SIG-M5 treated with dmso at 0.1 percent for 504 hours (cell line): ENCODE measurements at regions not wholly inside any gene's neighbourhood (a gene's known extent, or its start where the extent isn't known, plus 50 kb on each side); places are given as distances from the start of the nearest gene placed in this dataset.
"Not testable (repeated sequence)": the region's sequence is repeated elsewhere in the genome, so short reads cannot be mapped to it uniquely, and the experiment has no call there.

ENCODE experiments used
- DNase-seq: peaks from one replicate; lab custom pipeline; 2025; ENCODE audit not compliant: unreplicated experiment; lab: John Stamatoyannopoulos, UW

- no peak for DNase-seq
These were observed 265.9 kb upstream of the PLEKHG7 start for GRCh38 chr12:92436856-92437255.

- peak; percentile 37 for DNase-seq
These were observed 268.2 kb upstream of the PLEKHG7 start for GRCh38 chr12:92434607-92435025.

- DNase-seq: no peak
These were observed 269.9 kb upstream of the PLEKHG7 start for GRCh38 chr12:92432724-92433441.

DNA sequence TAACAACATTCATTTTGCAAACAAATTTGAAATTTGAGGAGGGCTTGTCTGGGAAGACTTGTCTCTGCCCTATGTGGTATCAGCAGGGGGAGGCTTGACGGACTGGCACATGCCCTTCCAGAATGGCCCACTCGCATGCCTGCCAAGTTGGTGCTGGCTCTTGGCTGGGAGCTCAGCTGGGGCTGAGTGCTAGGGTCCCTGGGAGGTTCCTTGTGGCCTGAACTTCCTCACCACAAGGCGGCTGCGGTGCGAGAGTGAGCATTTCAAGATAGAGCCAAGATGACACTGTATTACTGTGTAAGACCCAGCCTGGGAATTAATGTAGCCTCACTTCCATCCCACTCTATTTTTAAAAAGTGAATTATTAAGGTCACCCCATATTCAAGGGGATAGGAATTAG, 271.6 kb upstream of the PLEKHG7 start:
- DNase-seq: peak; percentile 33

- DNase-seq: no peak
These were observed 276.5 kb upstream of the PLEKHG7 start for GRCh38 chr12:92426332-92426731.

GRCh38 chr12:92425165-92425564, 277.6 kb upstream of the PLEKHG7 start:
- DNase-seq: no peak

DNA sequence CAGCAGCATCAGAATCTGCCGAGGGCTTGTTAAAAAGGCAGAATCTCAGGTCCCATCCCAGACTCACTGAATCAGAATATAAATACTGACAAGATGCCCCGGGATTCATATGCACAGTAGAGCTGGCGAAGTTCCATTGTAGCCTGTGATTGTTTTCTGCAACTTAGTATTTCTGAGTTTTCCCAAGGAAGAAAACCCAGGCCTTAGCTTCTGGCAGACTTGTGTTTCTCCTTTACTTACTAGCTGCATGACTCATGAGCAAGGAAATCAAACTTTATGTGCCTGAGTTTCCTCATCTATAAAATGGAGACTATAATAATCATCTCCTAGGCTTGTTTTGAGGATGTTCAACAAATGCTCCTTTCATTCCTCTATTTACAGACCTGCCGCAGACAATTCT, 278.5 kb upstream of the PLEKHG7 start:
- DNase-seq: no peak

DNA sequence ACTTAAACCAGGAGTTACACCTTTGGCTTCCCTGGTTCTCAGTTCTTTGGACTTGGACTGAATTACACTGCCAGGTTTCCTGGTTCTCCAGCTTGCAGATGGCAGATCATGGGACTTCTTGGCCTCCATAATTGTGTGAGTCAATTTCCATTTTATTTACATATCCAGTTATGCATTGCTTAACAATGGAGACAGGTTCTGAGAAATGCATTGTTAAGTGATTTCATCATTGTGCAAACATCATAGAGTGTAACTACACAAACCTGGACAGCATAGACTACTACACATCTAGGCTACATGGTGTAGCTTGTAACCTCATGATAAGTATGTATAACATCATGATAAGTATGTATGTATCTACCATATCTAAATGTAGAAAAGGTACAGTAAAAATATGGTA, 276.1 kb upstream of the BTG1 start:
- peak; percentile 26 for DNase-seq

DNA sequence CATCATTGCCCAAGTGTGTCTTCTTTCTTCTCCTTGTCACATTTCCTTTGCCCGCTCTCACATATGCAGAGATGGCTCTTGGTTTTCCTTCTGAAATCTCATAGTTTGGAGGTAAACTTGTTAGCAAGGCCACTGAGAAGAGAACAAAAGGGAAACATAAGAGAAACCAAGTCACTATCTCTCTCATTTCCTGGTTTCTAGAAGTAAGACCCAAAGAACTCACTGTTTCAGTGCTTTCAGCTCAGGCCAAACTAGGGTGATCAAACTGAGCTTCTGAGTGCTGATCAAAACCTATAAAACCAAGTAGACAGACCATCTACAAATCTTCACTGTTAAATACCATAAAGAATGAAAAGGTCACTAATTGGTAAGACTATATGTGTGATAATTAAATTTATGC, 275.4 kb upstream of the BTG1 start:
- no peak for DNase-seq

DNA sequence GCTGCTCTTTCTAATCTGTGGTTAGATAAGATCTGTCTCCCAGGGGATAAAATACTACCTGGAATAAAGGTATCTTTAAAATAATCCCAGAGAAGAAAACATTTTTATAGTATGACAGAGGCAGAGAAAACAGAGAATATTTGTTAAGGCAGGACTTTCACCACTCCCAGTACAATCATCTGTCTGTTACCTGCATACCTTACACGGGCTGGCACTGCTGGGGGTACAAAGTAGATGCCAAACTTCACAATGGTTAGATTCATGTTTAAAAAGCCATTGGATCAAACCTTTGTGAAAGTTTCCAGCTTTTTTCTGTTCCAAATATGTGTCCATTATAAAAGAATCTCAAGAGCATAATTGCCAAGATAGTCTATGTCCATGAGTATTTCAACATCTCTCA, 273.6 kb upstream of the BTG1 start:
- no peak for DNase-seq

- no peak for DNase-seq
These were observed 272.7 kb upstream of the BTG1 start for GRCh38 chr12:92418381-92418780.

GRCh38 chr12:92417373-92417772, 271.7 kb upstream of the BTG1 start:
- DNase-seq: no peak

- DNase-seq: no peak
These were observed 270.8 kb upstream of the BTG1 start for GRCh38 chr12:92416385-92416812.

DNA sequence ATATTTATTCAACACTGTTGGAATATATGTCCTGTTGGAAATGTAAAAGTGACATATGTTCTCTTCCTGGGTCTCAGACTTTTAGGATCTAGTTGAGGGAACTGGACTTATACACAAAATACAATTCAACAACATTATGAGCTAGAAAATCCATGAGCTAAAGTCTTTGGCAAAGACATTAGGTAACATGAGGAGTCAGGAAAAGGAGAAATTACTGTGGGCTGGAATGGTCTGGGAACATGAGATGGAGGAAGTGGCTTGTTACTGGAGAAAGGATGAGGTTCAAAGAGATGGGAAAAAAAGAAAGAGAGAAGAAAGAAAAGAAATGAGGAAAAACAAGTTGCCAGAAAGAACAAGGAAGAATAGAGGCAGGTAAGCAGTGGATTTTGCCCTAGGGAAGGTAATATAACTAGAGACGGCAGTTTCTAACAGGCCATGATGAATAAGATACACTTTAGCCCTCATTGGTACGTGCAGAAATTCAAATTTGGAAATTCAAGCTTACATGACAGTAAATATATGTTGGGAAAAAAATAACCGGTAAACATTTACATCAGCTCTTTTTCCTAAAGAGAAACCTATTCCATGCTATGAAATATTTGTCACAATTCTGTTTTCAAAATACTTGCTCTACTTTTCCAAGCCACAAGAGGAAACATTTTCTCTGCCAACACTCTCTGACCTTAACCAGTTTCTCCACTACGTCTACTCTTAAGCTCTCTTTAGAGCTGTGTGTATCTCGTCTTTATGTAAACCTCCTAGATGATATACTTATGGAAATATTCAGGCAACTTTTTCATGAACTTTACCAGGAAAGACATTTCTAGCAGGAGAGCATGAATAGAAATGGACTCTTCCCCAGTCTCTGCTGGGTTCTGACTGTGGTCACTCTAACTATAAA, 268.8 kb upstream of the BTG1 start:
- no peak for DNase-seq

GRCh38 chr12:92413286-92413685, 267.6 kb upstream of the BTG1 start:
- no peak for DNase-seq

DNA sequence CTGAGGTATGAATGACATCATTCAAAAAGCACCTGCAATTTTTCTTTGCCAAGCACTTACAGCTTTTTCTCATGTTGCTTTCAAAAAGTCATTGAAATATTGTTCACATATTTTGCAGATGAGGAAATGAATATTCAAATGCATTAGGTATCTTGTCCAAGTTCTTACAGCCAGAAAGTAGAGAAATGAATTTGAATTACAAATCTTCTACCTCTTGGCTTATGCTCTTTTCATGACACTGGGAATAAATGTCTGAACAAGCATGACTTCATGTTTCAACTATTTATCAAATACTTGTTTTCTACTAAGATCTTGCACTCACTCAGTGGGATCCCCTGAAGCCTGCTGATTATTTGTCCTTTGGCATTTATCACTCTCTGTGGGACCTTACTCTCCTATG, 267.2 kb upstream of the BTG1 start:
- DNase-seq: no peak

- no peak for DNase-seq
These were observed 266.0 kb upstream of the BTG1 start for GRCh38 chr12:92411687-92412086.

DNA sequence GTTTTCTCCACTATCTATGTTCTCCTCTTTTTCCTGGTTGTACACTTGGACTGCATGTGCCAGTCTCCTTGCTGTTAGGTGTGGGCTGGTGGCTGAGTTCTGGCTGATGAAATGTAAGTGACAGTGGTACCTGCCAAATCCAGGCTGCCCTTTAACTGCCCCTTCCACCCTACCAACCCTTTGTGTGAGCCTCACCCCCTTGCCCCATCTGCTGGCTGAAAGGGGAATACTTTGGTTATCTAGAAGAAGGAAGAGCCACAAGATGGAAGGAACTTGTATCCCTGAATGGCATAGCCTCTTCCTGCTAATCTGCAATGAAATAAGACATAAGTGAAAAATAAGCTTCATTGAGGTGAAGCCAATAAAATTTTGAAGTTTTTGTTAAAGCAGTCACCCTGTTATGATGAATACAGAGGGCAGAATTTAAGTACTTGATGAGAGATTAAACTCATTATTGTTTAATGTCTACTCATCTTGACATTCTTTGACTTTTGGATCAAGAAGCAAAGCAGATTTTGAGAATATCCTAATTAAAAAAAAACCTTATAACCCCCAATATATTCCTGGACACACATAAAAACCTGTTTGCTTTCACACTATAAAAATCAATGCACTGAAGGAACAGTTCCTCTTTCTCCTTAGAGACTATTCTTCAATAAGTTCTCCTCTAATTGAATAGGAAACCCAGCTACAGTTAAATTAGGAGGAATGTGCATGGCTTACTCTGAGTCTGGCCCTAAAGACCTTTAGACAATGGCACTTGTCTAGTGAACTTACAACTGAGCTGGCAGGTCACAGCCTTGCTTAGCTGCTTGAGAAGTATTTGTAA, 262.6 kb upstream of the BTG1 start:
- peak; percentile 53 for DNase-seq

- DNase-seq: not testable (repeated sequence)
These were observed 260.9 kb upstream of the BTG1 start for GRCh38 chr12:92406404-92407070.

GRCh38 chr12:92405801-92406251, 260.2 kb upstream of the BTG1 start:
- not testable (repeated sequence) for DNase-seq

GRCh38 chr12:92404921-92405320, 259.3 kb upstream of the BTG1 start:
- no peak for DNase-seq
